Keratinocyte (primary cell): ENCODE measurements at regions not wholly inside any gene's neighbourhood (a gene's known extent, or its start where the extent isn't known, plus 50 kb on each side); places are given as distances from the start of the nearest gene placed in this dataset.
"Not testable (repeated sequence)": the region's sequence is repeated elsewhere in the genome, so short reads cannot be mapped to it uniquely, and the experiment has no call there.

Experiments used
- DNase-seq: peaks from one replicate; pipeline ENCODE4 v3.0.0-alpha.2; 2011; ENCODE audit warnings: low read depth, missing footprints, low spot score
- FAIRE-seq: peaks from 2 replicates; lab custom pipeline; 2011; peaks lifted over from hg19 to GRCh38; lab: Jason Lieb, UNC
- H2AFZ ChIP-seq: 2 replicates; pipeline ENCODE4 v1.6.0; 2012; ENCODE audit warnings: low read length, control low read depth, inconsistent platforms; ENCODE audit not compliant: control insufficient read depth
- H3K27ac ChIP-seq: 2 replicates; pipeline ENCODE4 v1.5.1; 2011; ENCODE audit warnings: low read length; ENCODE audit not compliant: control insufficient read depth, insufficient read depth
- H3K27me3 ChIP-seq: 3 replicates; pipeline ENCODE4 v1.6.0; 2011; ENCODE audit warnings: low read length; ENCODE audit not compliant: control insufficient read depth, insufficient read depth; ENCODE audit errors: extremely low read depth
- H3K36me3 ChIP-seq, 2 experiments: 2 replicates in 1 of 2; 3 replicates in 1 of 2; pipeline ENCODE4 v1.5.1; 2011; ENCODE audit warnings: low read length in 2 of 2, mild to moderate bottlenecking in 1 of 2; ENCODE audit not compliant: control insufficient read depth in 2 of 2, insufficient read depth in 2 of 2; ENCODE audit errors: extremely low read depth in 1 of 2
- H3K4me1 ChIP-seq: 3 replicates; pipeline ENCODE4 v1.5.1; 2011; ENCODE audit warnings: low read length; ENCODE audit not compliant: control insufficient read depth, insufficient read depth; ENCODE audit errors: extremely low read depth
- H3K4me2 ChIP-seq: 3 replicates; pipeline ENCODE4 v1.6.0; 2011; ENCODE audit warnings: low read depth, low read length; ENCODE audit not compliant: control insufficient read depth, insufficient read depth; ENCODE audit errors: extremely low read depth
- H3K4me3 ChIP-seq, 3 experiments: fragments of 200-600 bp in 1 of 3; sonication (generic) in 1 of 3; 2 replicates in 2 of 3; 3 replicates in 1 of 3; pipeline ENCODE4 v1.5.1; 2011 to 2016; ENCODE audit warnings: low read length in 3 of 3, mild to moderate bottlenecking in 3 of 3, control low read depth in 2 of 3, inconsistent platforms in 1 of 3, low read depth in 1 of 3, mixed read lengths in 1 of 3, mixed run types in 1 of 3, moderate library complexity in 1 of 3; ENCODE audit not compliant: control insufficient read depth in 2 of 3, insufficient read depth in 2 of 3; ENCODE audit errors: extremely low read depth in 1 of 3
- H3K79me2 ChIP-seq: 2 replicates; pipeline ENCODE4 v1.6.0; 2012; ENCODE audit warnings: low read length; ENCODE audit not compliant: control insufficient read depth, insufficient read depth
- H3K9ac ChIP-seq: 3 replicates; pipeline ENCODE4 v1.6.0; 2011; ENCODE audit warnings: low read length; ENCODE audit not compliant: control insufficient read depth, insufficient read depth; ENCODE audit errors: extremely low read depth
- H3K9me1 ChIP-seq: 3 replicates; pipeline ENCODE4 v1.6.0; 2011; ENCODE audit warnings: low read length; ENCODE audit not compliant: control insufficient read depth, insufficient read depth; ENCODE audit errors: extremely low read depth
- H3K9me3 ChIP-seq: 2 replicates; pipeline ENCODE4 v1.5.1; 2012; ENCODE audit warnings: low read depth, low read length; ENCODE audit not compliant: control insufficient read depth
- H4K20me1 ChIP-seq: 3 replicates; pipeline ENCODE4 v1.6.0; 2011; ENCODE audit warnings: low read length; ENCODE audit not compliant: control insufficient read depth, insufficient read depth; ENCODE audit errors: extremely low read depth
- CTCF ChIP-seq, 3 experiments: IDR thresholded peaks in 1 of 3; conservative IDR thresholded peaks in 1 of 3; optimal IDR thresholded peaks in 1 of 3; 2 replicates in 2 of 3; 3 replicates in 1 of 3; pipeline versions ENCODE3 to v1.5.1; 2011; ENCODE audit warnings: low read length in 3 of 3, mild to moderate bottlenecking in 3 of 3, moderate library complexity in 2 of 3, control low read depth in 1 of 3, inconsistent platforms in 1 of 3; ENCODE audit not compliant: insufficient read depth in 2 of 3; ENCODE audit errors: extremely low read depth in 1 of 3
- EZH2 ChIP-seq: IDR thresholded peaks from one replicate; pipeline ENCODE4 v1.6.1; 2012; ENCODE audit warnings: inconsistent platforms, mild to moderate bottlenecking, low read length, moderate library complexity
- dilution Hi-C: fragments of 300-500 bp; cut with MboI; formaldehyde crosslinking; loops from one replicate; pipeline ENCODE4 v1.7.0; 2020; ENCODE audit warnings: low sequenced_read_pairs; ENCODE audit not compliant: extremely low pct_ligation_motif_present

- FAIRE-seq (no peak), DNase-seq (no peak)
- no peaks in the 10 kb centered on the region for H3K9me1 ChIP-seq
- no peaks in the 10 kb centered on the region for H3K9me3 ChIP-seq
- no peaks in the 10 kb centered on the region for H3K4me1 ChIP-seq
- dilution Hi-C loops = no loop called here
- no peak overlapping the region for H3K4me2 ChIP-seq
- H3K27ac ChIP-seq = no peak overlapping the region
- no peak overlapping the region for H3K9ac ChIP-seq
- H4K20me1 ChIP-seq = no peaks in the 10 kb centered on the region
- no peaks in the 10 kb centered on the region for H3K79me2 ChIP-seq
- no peak overlapping the region for H3K4me3 ChIP-seq
- no peaks in the 10 kb centered on the region for H3K36me3 ChIP-seq
- H2AFZ ChIP-seq = no peak overlapping the region
- TF ChIP-seq EZH2 (no peak), CTCF (optimal IDR thresholded peaks at IDR 0.05 in 1 of 3, IDR thresholded peaks at IDR 0.05 in 1 of 3, conservative IDR thresholded peaks at IDR 0.05 in 1 of 3; ENCODE audit: extremely low read depth in 1 of 3, insufficient read depth in 2 of 3, low read length in 3 of 3) (no peak)
- no peaks in the 10 kb centered on the region for H3K27me3 ChIP-seq
Observed at GRCh38 chr1:199946305-199947155, 81.0 kb upstream of the NR5A2 start.

- TF ChIP-seq EZH2 (no peak), CTCF (optimal IDR thresholded peaks at IDR 0.05 in 1 of 3, IDR thresholded peaks at IDR 0.05 in 1 of 3, conservative IDR thresholded peaks at IDR 0.05 in 1 of 3; ENCODE audit: extremely low read depth in 1 of 3, insufficient read depth in 2 of 3, low read length in 3 of 3) (no peak)
- peak; percentile 83 for FAIRE-seq
- Histone ChIP-seq H2AFZ (no peak overlapping the region), H3K27ac (no peak overlapping the region), H3K9me1 (no peaks in the 10 kb centered on the region), H3K4me2 (no peak overlapping the region), H3K4me1 (no peaks in the 10 kb centered on the region), H3K36me3 (no peaks in the 10 kb centered on the region), H3K9ac (no peak overlapping the region), H3K9me3 (no peaks in the 10 kb centered on the region), H3K4me3 (no peak overlapping the region), H3K27me3 (no peaks in the 10 kb centered on the region), H3K79me2 (no peaks in the 10 kb centered on the region), H4K20me1 (no peaks in the 10 kb centered on the region)
- dilution Hi-C loops = no loop called here
- DNase-seq = peak; percentile 36
Observed at GRCh38 chr1:199948587-199949280, 78.8 kb upstream of the NR5A2 start.

DNA sequence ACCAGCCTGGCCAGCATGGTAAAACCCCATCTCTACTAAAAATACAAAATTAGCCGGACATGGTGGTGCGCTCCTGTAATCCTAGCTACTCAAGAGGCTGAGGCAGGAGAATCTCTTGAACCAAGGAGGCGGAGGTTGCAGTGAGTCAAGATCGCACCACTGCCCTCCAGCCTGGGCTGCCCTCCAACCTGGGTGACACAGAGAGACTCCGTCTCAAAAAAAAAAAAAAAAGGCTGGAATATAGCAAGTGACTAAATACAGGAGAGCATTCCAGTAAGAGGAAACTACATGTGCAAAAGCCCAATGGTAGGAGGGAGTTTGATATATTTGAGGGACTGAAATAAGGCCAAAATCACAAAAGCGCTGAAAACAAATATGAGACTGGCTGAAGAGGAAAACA is 76.5 kb upstream of the NR5A2 start:
- H3K36me3 ChIP-seq, H3K27me3 ChIP-seq, H3K4me2 ChIP-seq, H3K9me3 ChIP-seq, H2AFZ ChIP-seq, dilution Hi-C loops, H3K27ac ChIP-seq, DNase-seq, H3K9ac ChIP-seq, H3K79me2 ChIP-seq, H3K4me1 ChIP-seq, FAIRE-seq, H3K9me1 ChIP-seq, H3K4me3 ChIP-seq, H4K20me1 ChIP-seq: not testable (repeated sequence)
